Neural cell (in vitro differentiated cells): ENCODE measurements at regions not wholly inside any gene's neighbourhood (a gene's known extent, or its start where the extent isn't known, plus 50 kb on each side); places are given as distances from the start of the nearest gene placed in this dataset.

Source experiments
- EP300 ChIP-seq: fragments of 450-650 bp; conservative IDR thresholded peaks from 2 replicates; pipeline ENCODE4 v1.6.1; 2014; ENCODE audit warnings: antibody characterized with exemption, mild to moderate bottlenecking, moderate library complexity; ENCODE audit not compliant: poor library complexity, severe bottlenecking
- EZH2 ChIP-seq: fragments of 200-600, 300-800 bp; shearing (Covaris generic), sonication (generic); IDR thresholded peaks from 2 replicates; pipeline ENCODE4 v1.6.1; 2014; ENCODE audit warnings: antibody characterized with exemption, low read length, borderline replicate concordance, mild to moderate bottlenecking; ENCODE audit not compliant: insufficient read depth, poor library complexity, severe bottlenecking
- MXI1 ChIP-seq: fragments of 450-650 bp; conservative IDR thresholded peaks from 2 replicates; pipeline ENCODE4 v1.6.1; 2014; ENCODE audit warnings: antibody characterized with exemption, mild to moderate bottlenecking; ENCODE audit not compliant: poor library complexity, severe bottlenecking
- POLR2AphosphoS5 ChIP-seq: IDR thresholded peaks from 2 replicates; pipeline ENCODE4 v1.6.1; 2012
- RAD21 ChIP-seq: fragments of 450-650 bp; conservative IDR thresholded peaks from 2 replicates; pipeline ENCODE4 v1.6.1; 2014; ENCODE audit warnings: antibody characterized with exemption, mild to moderate bottlenecking, moderate library complexity
- TAF1 ChIP-seq: IDR thresholded peaks from 2 replicates; pipeline ENCODE4 v1.6.1; 2012; ENCODE audit warnings: low read depth
- TF ChIP-seq, protein P1 (sequence below): fragments of 450-650 bp; IDR thresholded peaks from 2 replicates; pipeline ENCODE4 v1.5.1; 2014; ENCODE audit warnings: antibody characterized with exemption, mild to moderate bottlenecking, moderate library complexity; ENCODE audit not compliant: poor library complexity, severe bottlenecking

- no peak for TF ChIP-seq MXI1
- TF ChIP-seq, protein P1, sequence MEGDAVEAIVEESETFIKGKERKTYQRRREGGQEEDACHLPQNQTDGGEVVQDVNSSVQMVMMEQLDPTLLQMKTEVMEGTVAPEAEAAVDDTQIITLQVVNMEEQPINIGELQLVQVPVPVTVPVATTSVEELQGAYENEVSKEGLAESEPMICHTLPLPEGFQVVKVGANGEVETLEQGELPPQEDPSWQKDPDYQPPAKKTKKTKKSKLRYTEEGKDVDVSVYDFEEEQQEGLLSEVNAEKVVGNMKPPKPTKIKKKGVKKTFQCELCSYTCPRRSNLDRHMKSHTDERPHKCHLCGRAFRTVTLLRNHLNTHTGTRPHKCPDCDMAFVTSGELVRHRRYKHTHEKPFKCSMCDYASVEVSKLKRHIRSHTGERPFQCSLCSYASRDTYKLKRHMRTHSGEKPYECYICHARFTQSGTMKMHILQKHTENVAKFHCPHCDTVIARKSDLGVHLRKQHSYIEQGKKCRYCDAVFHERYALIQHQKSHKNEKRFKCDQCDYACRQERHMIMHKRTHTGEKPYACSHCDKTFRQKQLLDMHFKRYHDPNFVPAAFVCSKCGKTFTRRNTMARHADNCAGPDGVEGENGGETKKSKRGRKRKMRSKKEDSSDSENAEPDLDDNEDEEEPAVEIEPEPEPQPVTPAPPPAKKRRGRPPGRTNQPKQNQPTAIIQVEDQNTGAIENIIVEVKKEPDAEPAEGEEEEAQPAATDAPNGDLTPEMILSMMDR: no peak
- TF ChIP-seq EP300: no peak
- TF ChIP-seq RAD21: no peak
- TF ChIP-seq POLR2AphosphoS5: no peak
- TF ChIP-seq TAF1: no peak
- TF ChIP-seq EZH2: no peak
Measured at GRCh38 chr10:6840201-6840691, 260.2 kb upstream of the PRKCQ start.
